ENCODE measurements at regions not wholly inside any gene's neighbourhood (a gene's known extent, or its start where the extent isn't known, plus 50 kb on each side); places are given as distances from the start of the nearest gene placed in this dataset.

GRCh38 chr3:94272016-94272415, 209.2 kb downstream of the NSUN3 start:
- TF ChIP-seq, protein P1, sequence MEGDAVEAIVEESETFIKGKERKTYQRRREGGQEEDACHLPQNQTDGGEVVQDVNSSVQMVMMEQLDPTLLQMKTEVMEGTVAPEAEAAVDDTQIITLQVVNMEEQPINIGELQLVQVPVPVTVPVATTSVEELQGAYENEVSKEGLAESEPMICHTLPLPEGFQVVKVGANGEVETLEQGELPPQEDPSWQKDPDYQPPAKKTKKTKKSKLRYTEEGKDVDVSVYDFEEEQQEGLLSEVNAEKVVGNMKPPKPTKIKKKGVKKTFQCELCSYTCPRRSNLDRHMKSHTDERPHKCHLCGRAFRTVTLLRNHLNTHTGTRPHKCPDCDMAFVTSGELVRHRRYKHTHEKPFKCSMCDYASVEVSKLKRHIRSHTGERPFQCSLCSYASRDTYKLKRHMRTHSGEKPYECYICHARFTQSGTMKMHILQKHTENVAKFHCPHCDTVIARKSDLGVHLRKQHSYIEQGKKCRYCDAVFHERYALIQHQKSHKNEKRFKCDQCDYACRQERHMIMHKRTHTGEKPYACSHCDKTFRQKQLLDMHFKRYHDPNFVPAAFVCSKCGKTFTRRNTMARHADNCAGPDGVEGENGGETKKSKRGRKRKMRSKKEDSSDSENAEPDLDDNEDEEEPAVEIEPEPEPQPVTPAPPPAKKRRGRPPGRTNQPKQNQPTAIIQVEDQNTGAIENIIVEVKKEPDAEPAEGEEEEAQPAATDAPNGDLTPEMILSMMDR (IDR thresholded peaks at IDR 0.05; ENCODE audit: low read depth, low read length), result no peak
- TF ChIP-seq EZH2phosphoT487 (IDR thresholded peaks at IDR 0.05; ENCODE audit: low read depth), result no peak
